ENCODE measurements at regions not wholly inside any gene's neighbourhood (a gene's known extent, or its start where the extent isn't known, plus 50 kb on each side); places are given as distances from the start of the nearest gene placed in this dataset.

DNA sequence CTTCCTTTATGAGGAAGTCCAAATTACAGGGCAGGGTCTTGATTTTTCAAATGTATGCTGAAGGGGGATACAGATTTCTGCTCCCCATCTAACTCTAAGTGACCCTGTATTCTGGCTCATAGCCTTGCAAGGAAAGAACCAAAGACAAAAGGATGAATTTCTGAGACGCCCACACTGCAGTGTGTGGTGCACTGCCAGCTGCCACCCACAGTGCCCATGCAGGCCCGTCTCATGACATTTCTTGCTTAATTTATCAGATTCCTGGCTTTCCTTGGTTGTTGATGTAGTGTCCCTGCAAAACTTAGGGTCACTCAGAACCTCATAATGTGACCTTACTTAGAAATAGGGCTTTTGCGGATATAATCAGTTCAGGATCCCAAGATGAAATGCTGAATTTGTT, 68.0 kb downstream of the CBLN4 start:
- Histone ChIP-seq H3K9me3 (ENCODE audit: low read depth, low read length, poor library complexity, severe bottlenecking) (peaks cover 6% of the 10 kb centered on the region), H3K27me3 (replicated peaks; ENCODE audit: insufficient read depth, low read depth, low read length, poor library complexity) (no peaks in the 10 kb centered on the region), H3K36me3 (ENCODE audit: insufficient read depth, low read length, poor library complexity, severe bottlenecking) (no peaks in the 10 kb centered on the region), H3K4me1 (ENCODE audit: insufficient read depth, low read length, poor library complexity, severe bottlenecking) (no peaks in the 10 kb centered on the region), H3K27ac (ENCODE audit: low read depth, low read length, poor library complexity, severe bottlenecking) (no peak overlapping the region), H3K4me3 (ENCODE audit: low read depth, low read length, poor library complexity, severe bottlenecking) (no peak overlapping the region)
- POLR2A ChIA-PET (ENCODE audit: low non-redundant PET) = no interaction called here
- CTCF ChIA-PET = no interaction called here
- DNase-seq (ENCODE audit: low spot score) = no peak
- intact Hi-C loops (cut with micrococcal nuclease; ENCODE audit: unreplicated experiment) = no loop called here
- no TSS peak for BruUV-seq (replicated peaks)
- TF ChIP-seq EZH2 (IDR thresholded peaks at IDR 0.05; ENCODE audit: borderline replicate concordance, low read depth, low read length, poor library complexity, severe bottlenecking) = no peak
- TF ChIP-seq, protein P1, sequence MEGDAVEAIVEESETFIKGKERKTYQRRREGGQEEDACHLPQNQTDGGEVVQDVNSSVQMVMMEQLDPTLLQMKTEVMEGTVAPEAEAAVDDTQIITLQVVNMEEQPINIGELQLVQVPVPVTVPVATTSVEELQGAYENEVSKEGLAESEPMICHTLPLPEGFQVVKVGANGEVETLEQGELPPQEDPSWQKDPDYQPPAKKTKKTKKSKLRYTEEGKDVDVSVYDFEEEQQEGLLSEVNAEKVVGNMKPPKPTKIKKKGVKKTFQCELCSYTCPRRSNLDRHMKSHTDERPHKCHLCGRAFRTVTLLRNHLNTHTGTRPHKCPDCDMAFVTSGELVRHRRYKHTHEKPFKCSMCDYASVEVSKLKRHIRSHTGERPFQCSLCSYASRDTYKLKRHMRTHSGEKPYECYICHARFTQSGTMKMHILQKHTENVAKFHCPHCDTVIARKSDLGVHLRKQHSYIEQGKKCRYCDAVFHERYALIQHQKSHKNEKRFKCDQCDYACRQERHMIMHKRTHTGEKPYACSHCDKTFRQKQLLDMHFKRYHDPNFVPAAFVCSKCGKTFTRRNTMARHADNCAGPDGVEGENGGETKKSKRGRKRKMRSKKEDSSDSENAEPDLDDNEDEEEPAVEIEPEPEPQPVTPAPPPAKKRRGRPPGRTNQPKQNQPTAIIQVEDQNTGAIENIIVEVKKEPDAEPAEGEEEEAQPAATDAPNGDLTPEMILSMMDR (conservative IDR thresholded peaks at IDR 0.05; ENCODE audit: low read depth, low read length) = no peak

DNA sequence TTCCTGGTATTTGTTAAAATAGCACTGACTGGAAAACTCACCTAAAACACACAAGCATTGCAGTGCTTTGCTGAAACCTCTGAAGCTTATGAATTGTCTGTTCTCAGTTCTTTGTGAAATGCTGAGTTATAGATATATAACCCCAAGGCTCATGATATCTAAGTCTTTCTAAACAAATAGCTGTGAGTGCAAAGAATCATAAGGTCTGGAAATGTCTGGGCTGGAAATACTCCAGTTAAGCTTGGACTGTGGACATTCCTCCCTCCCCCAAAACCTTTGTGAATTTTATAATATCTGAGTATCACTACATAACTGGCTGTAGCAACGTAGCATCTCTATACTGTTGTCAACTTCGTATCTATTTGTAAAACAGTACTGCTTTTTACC, 69.1 kb downstream of the CBLN4 start:
- DNase-seq (ENCODE audit: low spot score) = no peak
- no peak for TF ChIP-seq EZH2 (IDR thresholded peaks at IDR 0.05; ENCODE audit: borderline replicate concordance, low read depth, low read length, poor library complexity, severe bottlenecking)
- TF ChIP-seq, protein P1 (conservative IDR thresholded peaks at IDR 0.05; ENCODE audit: low read depth, low read length) = no peak
- Histone ChIP-seq H3K9me3 (ENCODE audit: low read depth, low read length, poor library complexity, severe bottlenecking) (peaks cover 10% of the 10 kb centered on the region), H3K36me3 (ENCODE audit: insufficient read depth, low read length, poor library complexity, severe bottlenecking) (no peaks in the 10 kb centered on the region), H3K27me3 (replicated peaks; ENCODE audit: insufficient read depth, low read depth, low read length, poor library complexity) (no peaks in the 10 kb centered on the region), H3K27ac (ENCODE audit: low read depth, low read length, poor library complexity, severe bottlenecking) (no peak overlapping the region), H3K4me3 (ENCODE audit: low read depth, low read length, poor library complexity, severe bottlenecking) (no peak overlapping the region), H3K4me1 (ENCODE audit: insufficient read depth, low read length, poor library complexity, severe bottlenecking) (no peaks in the 10 kb centered on the region)
- BruUV-seq (replicated peaks) = no TSS peak
- intact Hi-C loops (cut with micrococcal nuclease; ENCODE audit: unreplicated experiment) = no loop called here
- CTCF ChIA-PET = no interaction called here
- POLR2A ChIA-PET (ENCODE audit: low non-redundant PET) = no interaction called here

- CTCF ChIA-PET = no interaction called here
Observed at GRCh38 chr20:55935448-55936208, 69.7 kb downstream of the CBLN4 start.

More at GRCh38 chr20:55935448-55936208, 69.7 kb downstream of the CBLN4 start:
- H3K27me3 ChIP-seq (replicated peaks; ENCODE audit: insufficient read depth, low read depth, low read length, poor library complexity) = no peaks in the 10 kb centered on the region
- no peaks in the 10 kb centered on the region for H3K4me1 ChIP-seq (ENCODE audit: insufficient read depth, low read length, poor library complexity, severe bottlenecking)
- POLR2A ChIA-PET (ENCODE audit: low non-redundant PET) = no interaction called here
- H3K36me3 ChIP-seq (ENCODE audit: insufficient read depth, low read length, poor library complexity, severe bottlenecking) = no peaks in the 10 kb centered on the region
- TF ChIP-seq, protein P1 (conservative IDR thresholded peaks at IDR 0.05; ENCODE audit: low read depth, low read length) = no peak
- TF ChIP-seq EZH2 (IDR thresholded peaks at IDR 0.05; ENCODE audit: borderline replicate concordance, low read depth, low read length, poor library complexity, severe bottlenecking) = no peak
- H3K9me3 ChIP-seq (ENCODE audit: low read depth, low read length, poor library complexity, severe bottlenecking) = peaks cover 10% of the 10 kb centered on the region
- no TSS peak for BruUV-seq (replicated peaks)
- no peak overlapping the region for H3K27ac ChIP-seq (ENCODE audit: low read depth, low read length, poor library complexity, severe bottlenecking)
- DNase-seq (ENCODE audit: low spot score) = no peak
- intact Hi-C loops (cut with micrococcal nuclease; ENCODE audit: unreplicated experiment) = no loop called here
- no peak overlapping the region for H3K4me3 ChIP-seq (ENCODE audit: low read depth, low read length, poor library complexity, severe bottlenecking)
